Hematopoietic multipotent progenitor cell treated with erythropoietin and hydrocortisone succinate and interleukin-3 and kit ligand, for 6 days (in vitro differentiated cells): ENCODE measurements at regions not wholly inside any gene's neighbourhood (a gene's known extent, or its start where the extent isn't known, plus 50 kb on each side); places are given as distances from the start of the nearest gene placed in this dataset.
A peak's percentile ranks its signal among the peaks of the same experiment; 100 is the strongest.
"Not testable (repeated sequence)": the region's sequence is repeated elsewhere in the genome, so short reads cannot be mapped to it uniquely, and the experiment has no call there.

Experiments
- DNase-seq: peaks from one replicate; pipeline ENCODE4 v3.0.0-alpha.2; 2015

- DNase-seq: not testable (repeated sequence)
These were observed 157.8 kb upstream of the PPP1R3A start for GRCh38 chr7:114076392-114077157.

- DNase-seq: peak; percentile 8
These were observed 154.9 kb upstream of the PPP1R3A start for GRCh38 chr7:114073701-114074100.

DNA sequence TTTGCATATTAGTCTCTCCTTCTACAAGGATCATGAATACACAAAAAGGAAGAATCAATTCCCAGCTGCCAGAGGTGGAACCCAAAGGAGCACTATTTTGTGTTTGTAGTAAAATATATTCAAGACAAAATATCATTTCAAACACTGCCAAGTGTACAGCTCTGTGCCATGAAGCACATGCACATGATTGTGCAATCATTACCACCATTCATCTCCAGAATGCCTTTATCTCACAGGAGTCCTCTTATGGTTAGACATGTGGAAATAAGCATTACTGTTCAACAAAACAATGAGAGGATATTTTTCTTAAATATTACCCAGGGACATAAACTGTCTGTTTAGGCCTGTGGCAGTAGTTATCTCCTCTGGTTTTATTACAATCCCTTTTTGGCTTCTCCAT is 151.4 kb upstream of the PPP1R3A start:
- peak; percentile 47 for DNase-seq

DNA sequence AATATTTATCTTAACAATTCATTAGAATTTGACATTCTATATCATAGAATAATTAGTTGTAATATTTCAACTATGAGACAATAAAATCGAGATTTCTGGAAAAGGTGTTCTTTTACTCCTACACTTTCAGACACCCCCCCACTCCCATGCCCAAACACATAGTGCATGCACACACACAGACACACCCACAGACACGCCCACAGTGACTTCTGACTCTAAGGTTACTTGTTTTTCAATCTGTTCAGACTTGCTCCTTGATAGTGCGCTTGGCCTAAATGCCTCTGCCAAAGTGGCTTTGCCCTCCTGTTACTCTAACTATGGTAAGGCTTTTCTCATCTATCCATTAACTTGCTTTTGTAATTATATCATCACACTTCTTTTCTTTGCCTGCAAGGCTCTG is 144.0 kb upstream of the PPP1R3A start:
- no peak for DNase-seq

- peak; percentile 32 for DNase-seq
These were observed 133.1 kb upstream of the PPP1R3A start for GRCh38 chr7:114051871-114052331.

GRCh38 chr7:114050571-114050970 is 131.8 kb upstream of the PPP1R3A start:
- DNase-seq: no peak

DNA sequence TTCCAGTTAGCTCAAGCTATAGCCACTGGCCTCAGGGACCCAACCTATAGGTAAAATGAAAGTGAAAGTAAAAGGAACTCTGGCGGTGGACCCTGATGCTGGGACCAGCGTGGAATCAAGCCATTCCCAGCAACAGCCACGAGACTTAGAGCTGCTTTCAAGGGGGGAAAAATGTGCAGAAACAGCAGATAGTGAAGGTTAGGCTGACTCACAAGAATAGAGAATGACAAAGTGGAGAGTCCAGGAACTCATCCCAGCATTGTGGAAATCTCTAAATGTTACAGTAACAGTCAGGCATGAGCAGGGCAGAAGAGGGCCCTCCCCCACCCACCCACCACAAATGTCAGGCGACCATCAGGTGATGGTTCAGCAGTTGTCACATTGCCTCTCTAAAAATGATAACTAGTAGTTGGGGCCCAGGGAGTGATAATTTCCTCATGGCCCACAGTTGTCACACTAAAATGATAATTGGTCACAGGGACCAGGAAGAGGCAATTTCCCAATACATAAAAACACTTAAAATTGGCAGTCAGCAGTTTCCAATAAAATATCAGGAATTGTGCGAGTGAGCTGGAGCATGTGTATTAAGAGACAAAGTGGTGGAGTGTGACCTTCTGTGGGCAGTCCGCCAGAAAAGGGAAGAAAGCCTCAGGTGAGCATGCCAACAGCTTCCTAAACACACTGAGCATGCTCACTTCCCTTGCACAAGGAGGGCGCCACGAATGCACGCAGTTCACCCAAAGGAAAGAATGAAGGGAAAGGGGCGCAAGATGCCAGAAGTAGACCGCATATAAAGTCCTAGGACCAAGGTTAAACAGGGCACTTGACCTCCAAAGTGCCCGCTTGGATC is 129.8 kb upstream of the PPP1R3A start:
- DNase-seq: peak; percentile 7

DNA sequence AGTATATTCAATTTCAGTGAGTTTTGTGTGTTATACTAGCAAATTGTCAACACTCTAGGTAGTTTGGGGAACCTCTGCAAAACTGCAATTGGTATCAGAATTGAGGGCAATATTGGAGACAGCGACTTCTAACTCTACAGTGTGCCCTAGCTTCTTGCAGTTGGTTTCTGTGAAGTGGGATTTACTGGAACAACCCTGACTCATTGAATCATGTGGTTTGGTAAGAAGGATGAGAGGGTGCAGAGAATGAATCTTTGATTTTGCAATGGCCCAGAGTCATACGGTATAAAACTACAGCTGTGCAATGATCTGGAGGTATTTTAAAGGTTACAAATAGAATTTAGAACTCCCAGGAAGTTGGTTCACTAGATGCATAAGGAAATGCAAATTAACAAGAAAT is 129.1 kb upstream of the PPP1R3A start:
- DNase-seq: no peak

DNA sequence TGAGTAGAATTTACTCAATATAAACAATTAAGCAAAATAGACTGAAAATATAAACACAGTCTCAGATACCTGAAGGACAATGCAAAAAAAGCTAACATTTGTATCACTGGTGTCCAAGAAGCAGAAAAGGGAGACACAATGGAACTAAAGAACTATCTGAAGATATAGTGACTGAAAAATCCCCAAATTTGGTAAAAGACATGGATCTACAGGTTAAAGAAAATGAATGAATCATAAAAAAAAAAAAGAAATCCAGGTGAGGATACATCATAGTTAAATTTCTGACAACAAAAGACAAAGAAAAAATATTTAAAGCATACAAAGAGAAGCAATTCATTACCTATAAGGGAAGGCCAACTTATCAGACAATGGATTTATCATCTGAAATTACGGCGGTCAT is 114.7 kb upstream of the PPP1R3A start:
- DNase-seq: no peak

GRCh38 chr7:114026486-114027089 is 107.8 kb upstream of the PPP1R3A start:
- peak; percentile 91 for DNase-seq

DNA sequence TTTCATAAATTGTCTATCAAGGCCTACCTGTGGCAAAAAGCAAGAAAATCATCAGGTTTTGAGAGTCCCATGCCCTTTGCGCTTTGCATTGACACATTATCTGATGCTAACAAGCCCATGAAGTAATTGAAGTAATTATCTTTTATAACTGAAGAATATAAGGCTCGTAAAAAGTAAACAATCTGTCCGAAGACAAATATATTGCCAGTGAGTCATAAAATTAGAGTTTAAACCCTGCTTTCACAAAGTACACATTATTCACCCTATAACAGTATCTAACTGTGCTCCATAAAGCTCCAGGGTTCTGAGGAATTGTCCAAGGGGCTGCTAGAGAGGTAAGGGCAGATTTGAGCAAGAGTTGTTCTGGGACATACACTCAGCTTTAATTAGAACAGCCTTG is 102.3 kb upstream of the PPP1R3A start:
- no peak for DNase-seq

- DNase-seq: no peak
These were observed 89.9 kb upstream of the PPP1R3A start for GRCh38 chr7:114008696-114009095.

GRCh38 chr7:114007386-114007785 is 88.6 kb upstream of the PPP1R3A start:
- DNase-seq: no peak

- no peak for DNase-seq
These were observed 80.1 kb upstream of the PPP1R3A start for GRCh38 chr7:113998934-113999333.

DNA sequence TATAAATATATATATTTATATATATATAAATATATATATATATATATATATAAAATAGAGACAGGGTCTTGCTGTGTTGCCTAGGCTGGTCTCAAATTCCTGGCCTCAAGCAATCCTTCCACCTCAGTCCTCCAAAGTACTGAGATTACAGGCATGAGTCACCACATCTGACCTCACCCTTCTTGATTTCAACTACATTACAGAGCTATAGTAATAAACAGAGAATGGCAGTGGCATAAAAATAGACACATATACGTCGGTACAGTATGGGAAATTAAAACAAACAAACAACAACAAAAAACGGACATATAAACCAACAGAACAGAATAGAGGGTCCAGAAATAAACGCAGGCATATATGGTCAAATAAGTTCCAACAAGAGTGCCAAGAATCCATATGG is 77.6 kb upstream of the PPP1R3A start:
- no peak for DNase-seq

DNA sequence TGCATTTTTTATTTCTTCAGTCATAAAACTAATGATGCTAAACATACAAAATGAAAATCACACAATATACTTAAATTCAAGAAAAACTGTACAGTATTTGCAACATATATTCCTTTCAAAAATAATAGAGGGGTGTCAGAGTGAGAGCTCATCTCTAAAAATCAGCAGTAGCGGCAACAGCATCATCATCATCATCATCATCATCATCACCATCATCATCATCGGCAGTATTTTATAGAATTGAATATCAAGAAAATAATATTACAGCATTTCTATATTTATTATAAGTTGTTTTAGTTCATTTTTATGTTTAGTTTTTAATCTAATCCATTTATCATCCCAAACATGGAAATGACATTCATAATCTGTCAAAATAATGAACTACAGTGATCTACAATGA is 67.4 kb upstream of the PPP1R3A start:
- no peak for DNase-seq

DNA sequence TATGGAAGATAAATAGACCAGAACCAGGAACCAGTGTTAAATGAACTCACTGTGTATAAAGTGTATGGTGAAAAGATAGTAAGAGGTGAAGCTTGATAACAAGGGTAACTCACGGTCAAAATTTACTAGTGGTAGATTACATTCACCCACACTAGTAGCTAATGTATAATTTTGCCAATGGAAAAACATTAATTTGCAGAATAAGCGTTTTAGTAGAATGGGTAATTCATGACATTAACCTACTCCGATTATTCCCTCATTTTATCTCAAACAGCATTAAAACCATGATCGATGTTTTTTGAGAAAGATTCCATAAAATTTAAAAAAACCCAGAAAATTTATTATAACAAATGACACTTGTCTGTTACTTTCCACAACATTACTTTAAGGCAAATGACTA is 57.7 kb upstream of the PPP1R3A start:
- DNase-seq: no peak

GRCh38 chr7:113968713-113969112 is 49.9 kb upstream of the PPP1R3A start:
- DNase-seq: no peak
